ENCODE measurements at regions not wholly inside any gene's neighbourhood (a gene's known extent, or its start where the extent isn't known, plus 50 kb on each side); places are given as distances from the start of the nearest gene placed in this dataset.
A peak's percentile ranks its signal among the peaks of the same experiment; 100 is the strongest.

GRCh38 chr14:34931206-34931605, 51.6 kb upstream of the SRP54 start:
- DNase-seq (ENCODE audit: low read depth), result peak; percentile 21

- peak; percentile 23 for DNase-seq (ENCODE audit: low read depth)
Measured at GRCh38 chr14:34930591-34931091, 52.2 kb upstream of the SRP54 start.

GRCh38 chr14:34926552-34926951, 51.4 kb upstream of the BAZ1A start:
- peak; percentile 23 for DNase-seq (ENCODE audit: low read depth)
